ENCODE measurements at regions not wholly inside any gene's neighbourhood (a gene's known extent, or its start where the extent isn't known, plus 50 kb on each side); places are given as distances from the start of the nearest gene placed in this dataset.

GRCh38 chr18:76169733-76170132, 325.3 kb downstream of the ZNF516 start:
- no peaks in the 10 kb centered on the region for H3K27me3 Mint-ChIP-seq (ENCODE audit: low read depth)
- POLR2A ChIA-PET, result no interaction called here
- H3K9me3 Mint-ChIP-seq (ENCODE audit: insufficient read depth), result no peaks in the 10 kb centered on the region
- no peaks in the 10 kb centered on the region for H3K36me3 Mint-ChIP-seq (ENCODE audit: low read depth)
- H3K4me1 Mint-ChIP-seq (ENCODE audit: low read depth), result no peaks in the 10 kb centered on the region
- DNase-seq (no peak), ATAC-seq (no peak)
- CTCF ChIA-PET, result no interaction called here
- no peak overlapping the region for H3K27ac Mint-ChIP-seq
- H3K4me3 Mint-ChIP-seq, result no peak overlapping the region

GRCh38 chr18:76167845-76168621, 327.0 kb downstream of the ZNF516 start:
- H3K27me3 Mint-ChIP-seq (ENCODE audit: low read depth), result no peaks in the 10 kb centered on the region
- CTCF ChIA-PET, result no interaction called here
- no peak overlapping the region for H3K27ac Mint-ChIP-seq
- ATAC-seq, result no peak
- no peaks in the 10 kb centered on the region for H3K36me3 Mint-ChIP-seq (ENCODE audit: low read depth)
- no peak overlapping the region for H3K4me3 Mint-ChIP-seq
- POLR2A ChIA-PET, result no interaction called here
- no peaks in the 10 kb centered on the region for H3K9me3 Mint-ChIP-seq (ENCODE audit: insufficient read depth)
- no peaks in the 10 kb centered on the region for H3K4me1 Mint-ChIP-seq (ENCODE audit: low read depth)
- DNase-seq, result no peak

GRCh38 chr18:76167410-76167809, 327.6 kb downstream of the ZNF516 start:
- Mint-ChIP-seq H3K27ac (no peak overlapping the region), H3K9me3 (ENCODE audit: insufficient read depth) (no peaks in the 10 kb centered on the region), H3K36me3 (ENCODE audit: low read depth) (no peaks in the 10 kb centered on the region), H3K27me3 (ENCODE audit: low read depth) (no peaks in the 10 kb centered on the region), H3K4me1 (ENCODE audit: low read depth) (no peaks in the 10 kb centered on the region), H3K4me3 (no peak overlapping the region)
- ATAC-seq, result no peak
- no peak for DNase-seq
- POLR2A ChIA-PET, result no interaction called here
- CTCF ChIA-PET, result no interaction called here

GRCh38 chr18:76162886-76163285, 332.2 kb downstream of the ZNF516 start:
- Mint-ChIP-seq H3K27ac (no peak overlapping the region), H3K9me3 (ENCODE audit: insufficient read depth) (no peaks in the 10 kb centered on the region), H3K4me3 (no peak overlapping the region), H3K36me3 (ENCODE audit: low read depth) (no peaks in the 10 kb centered on the region), H3K4me1 (ENCODE audit: low read depth) (no peaks in the 10 kb centered on the region), H3K27me3 (ENCODE audit: low read depth) (peaks cover 5% of the 10 kb centered on the region)
- ATAC-seq, result no peak
- ChIA-PET POLR2A (no interaction called here), CTCF (no interaction called here)
- DNase-seq, result no peak

GRCh38 chr18:76161983-76162382, 333.1 kb downstream of the ZNF516 start:
- POLR2A ChIA-PET, result no interaction called here

GRCh38 chr18:76153691-76154090, 341.4 kb downstream of the ZNF516 start:
- Mint-ChIP-seq H3K4me1 (ENCODE audit: low read depth) (no peaks in the 10 kb centered on the region), H3K4me3 (no peak overlapping the region), H3K36me3 (ENCODE audit: low read depth) (no peaks in the 10 kb centered on the region), H3K9me3 (ENCODE audit: insufficient read depth) (no peaks in the 10 kb centered on the region), H3K27ac (no peak overlapping the region), H3K27me3 (ENCODE audit: low read depth) (no peaks in the 10 kb centered on the region)
- DNase-seq, result no peak
- ChIA-PET POLR2A (no interaction called here), CTCF (no interaction called here)
- ATAC-seq, result no peak

More at GRCh38 chr18:76161983-76162382, 333.1 kb downstream of the ZNF516 start:
- CTCF ChIA-PET, result no interaction called here
- ATAC-seq (no peak), DNase-seq (no peak)
- Mint-ChIP-seq H3K27ac (no peak overlapping the region), H3K4me3 (no peak overlapping the region), H3K4me1 (ENCODE audit: low read depth) (no peaks in the 10 kb centered on the region), H3K9me3 (ENCODE audit: insufficient read depth) (no peaks in the 10 kb centered on the region), H3K27me3 (ENCODE audit: low read depth) (peaks cover 5% of the 10 kb centered on the region), H3K36me3 (ENCODE audit: low read depth) (no peaks in the 10 kb centered on the region)

GRCh38 chr18:76149734-76150133, 345.3 kb downstream of the ZNF516 start:
- ChIA-PET CTCF (no interaction called here), POLR2A (no interaction called here)
- no peaks in the 10 kb centered on the region for H3K27me3 Mint-ChIP-seq (ENCODE audit: low read depth)
- no peak overlapping the region for H3K4me3 Mint-ChIP-seq
- ATAC-seq (no peak), DNase-seq (no peak)
- no peaks in the 10 kb centered on the region for H3K4me1 Mint-ChIP-seq (ENCODE audit: low read depth)
- no peaks in the 10 kb centered on the region for H3K9me3 Mint-ChIP-seq (ENCODE audit: insufficient read depth)
- H3K27ac Mint-ChIP-seq, result no peak overlapping the region
- H3K36me3 Mint-ChIP-seq (ENCODE audit: low read depth), result no peaks in the 10 kb centered on the region

- Mint-ChIP-seq H3K9me3 (ENCODE audit: insufficient read depth) (no peaks in the 10 kb centered on the region), H3K4me1 (ENCODE audit: low read depth) (no peaks in the 10 kb centered on the region), H3K4me3 (no peak overlapping the region), H3K27ac (no peak overlapping the region), H3K36me3 (ENCODE audit: low read depth) (no peaks in the 10 kb centered on the region), H3K27me3 (ENCODE audit: low read depth) (no peaks in the 10 kb centered on the region)
- CTCF ChIA-PET, result no interaction called here
- POLR2A ChIA-PET, result no interaction called here
- ATAC-seq, result no peak
- no peak for DNase-seq
These were observed 345.8 kb downstream of the ZNF516 start for GRCh38 chr18:76149284-76149683.

- H3K27me3 Mint-ChIP-seq (ENCODE audit: low read depth), result no peaks in the 10 kb centered on the region
- no peaks in the 10 kb centered on the region for H3K36me3 Mint-ChIP-seq (ENCODE audit: low read depth)
- H3K9me3 Mint-ChIP-seq (ENCODE audit: insufficient read depth), result no peaks in the 10 kb centered on the region
- H3K27ac Mint-ChIP-seq, result no peak overlapping the region
- ChIA-PET POLR2A (no interaction called here), CTCF (no interaction called here)
- no peaks in the 10 kb centered on the region for H3K4me1 Mint-ChIP-seq (ENCODE audit: low read depth)
- no peak overlapping the region for H3K4me3 Mint-ChIP-seq
- ATAC-seq, result no peak
- no peak for DNase-seq
These were observed 349.3 kb downstream of the ZNF516 start for GRCh38 chr18:76145521-76146376.

GRCh38 chr18:76144844-76145243, 350.2 kb downstream of the ZNF516 start:
- DNase-seq (no peak), ATAC-seq (no peak)
- ChIA-PET CTCF (no interaction called here), POLR2A (no interaction called here)
- no peaks in the 10 kb centered on the region for H3K9me3 Mint-ChIP-seq (ENCODE audit: insufficient read depth)
- H3K27me3 Mint-ChIP-seq (ENCODE audit: low read depth), result no peaks in the 10 kb centered on the region
- no peak overlapping the region for H3K4me3 Mint-ChIP-seq
- H3K36me3 Mint-ChIP-seq (ENCODE audit: low read depth), result no peaks in the 10 kb centered on the region
- H3K4me1 Mint-ChIP-seq (ENCODE audit: low read depth), result no peaks in the 10 kb centered on the region
- no peak overlapping the region for H3K27ac Mint-ChIP-seq

- Mint-ChIP-seq H3K9me3 (ENCODE audit: insufficient read depth) (no peaks in the 10 kb centered on the region), H3K4me3 (no peak overlapping the region), H3K27me3 (ENCODE audit: low read depth) (no peaks in the 10 kb centered on the region), H3K27ac (no peak overlapping the region), H3K4me1 (ENCODE audit: low read depth) (no peaks in the 10 kb centered on the region), H3K36me3 (ENCODE audit: low read depth) (no peaks in the 10 kb centered on the region)
- ATAC-seq (no peak), DNase-seq (no peak)
- POLR2A ChIA-PET, result interaction anchor here (0.7 kb wide), 1 partner anchor 234 kb away, joined by 3 read pairs; no protein-coding TSS in a partner anchor
- CTCF ChIA-PET, result no interaction called here
These were observed 352.4 kb downstream of the ZNF516 start for GRCh38 chr18:76142611-76143010.

GRCh38 chr18:76139844-76140243, 355.2 kb downstream of the ZNF516 start:
- Mint-ChIP-seq H3K4me3 (no peak overlapping the region), H3K27ac (no peak overlapping the region), H3K27me3 (ENCODE audit: low read depth) (no peaks in the 10 kb centered on the region), H3K9me3 (ENCODE audit: insufficient read depth) (no peaks in the 10 kb centered on the region), H3K36me3 (ENCODE audit: low read depth) (no peaks in the 10 kb centered on the region), H3K4me1 (ENCODE audit: low read depth) (peaks cover under 1% of the 10 kb centered on the region)
- ChIA-PET POLR2A (no interaction called here), CTCF (no interaction called here)
- DNase-seq, result no peak
- no peak for ATAC-seq
